ENCODE measurements at regions not wholly inside any gene's neighbourhood (a gene's known extent, or its start where the extent isn't known, plus 50 kb on each side); places are given as distances from the start of the nearest gene placed in this dataset.

- Histone ChIP-seq H3K79me2 (ENCODE audit: insufficient read depth, low read depth, low read length) (no peaks in the 10 kb centered on the region), H3K4me2 (ENCODE audit: low read length) (no peak overlapping the region), H3K27ac (ENCODE audit: low read depth, low read length, poor library complexity, severe bottlenecking) (no peak overlapping the region), H3K9me2 (ENCODE audit: insufficient read depth, low read length) (no peaks in the 10 kb centered on the region), H3K36me3 (ENCODE audit: insufficient read depth, low read length) (no peaks in the 10 kb centered on the region), H2AFZ (ENCODE audit: low read length) (no peak overlapping the region), H3K4me3 (ENCODE audit: low read depth, low read length, poor library complexity, severe bottlenecking) (no peak overlapping the region), H3K4me1 (ENCODE audit: insufficient read depth, low read length, poor library complexity, severe bottlenecking) (no peaks in the 10 kb centered on the region), H3K9me3 (ENCODE audit: low read length) (no peaks in the 10 kb centered on the region), H4K20me1 (ENCODE audit: insufficient read depth, low read length) (no peaks in the 10 kb centered on the region)
- ChIA-PET CTCF (ENCODE audit: unreplicated experiment) (no interaction called here), POLR2A (interaction anchor here (0.5 to 1.2 kb wide), 3 partner anchors 43 to 60 kb away, joined by 3 to 4 read pairs (median 4); no protein-coding TSS in a partner anchor)
- intact Hi-C loops (cut with micrococcal nuclease; ENCODE audit: unreplicated experiment), result no loop called here
- TF ChIP-seq CTCF (conservative IDR thresholded peaks at IDR 0.05; ENCODE audit: low read length) (no peak), EZH2phosphoT487 (IDR thresholded peaks at IDR 0.05; ENCODE audit: borderline replicate concordance, low read depth, low read length) (no peak)
- no peak for DNase-seq (ENCODE audit: low spot score)
- no TSS peak for BruUV-seq (replicated peaks)
Observed at GRCh38 chr12:93140801-93141200, 211.7 kb upstream of the EEA1 start.

GRCh38 chr12:93142881-93143280 lies 213.8 kb upstream of the EEA1 start:
- ChIA-PET POLR2A (interaction anchor here (0.6 to 1.5 kb wide), 2 partner anchors 36 to 117 kb away, joined by 4 to 7 read pairs; no protein-coding TSS in a partner anchor), CTCF (ENCODE audit: unreplicated experiment) (no interaction called here)
- Histone ChIP-seq H3K36me3 (ENCODE audit: insufficient read depth, low read length) (no peaks in the 10 kb centered on the region), H3K4me3 (ENCODE audit: low read depth, low read length, poor library complexity, severe bottlenecking) (no peak overlapping the region), H2AFZ (ENCODE audit: low read length) (no peak overlapping the region), H3K9me2 (ENCODE audit: insufficient read depth, low read length) (no peaks in the 10 kb centered on the region), H3K27ac (ENCODE audit: low read depth, low read length, poor library complexity, severe bottlenecking) (no peak overlapping the region), H3K9me3 (ENCODE audit: low read length) (no peaks in the 10 kb centered on the region), H3K79me2 (ENCODE audit: insufficient read depth, low read depth, low read length) (no peaks in the 10 kb centered on the region), H3K4me2 (ENCODE audit: low read length) (no peak overlapping the region), H3K4me1 (ENCODE audit: insufficient read depth, low read length, poor library complexity, severe bottlenecking) (no peaks in the 10 kb centered on the region), H4K20me1 (ENCODE audit: insufficient read depth, low read length) (no peaks in the 10 kb centered on the region)
- no peak for DNase-seq (ENCODE audit: low spot score)
- intact Hi-C loops (cut with micrococcal nuclease; ENCODE audit: unreplicated experiment), result no loop called here
- TF ChIP-seq CTCF (conservative IDR thresholded peaks at IDR 0.05; ENCODE audit: low read length) (no peak), EZH2phosphoT487 (IDR thresholded peaks at IDR 0.05; ENCODE audit: borderline replicate concordance, low read depth, low read length) (no peak)
- no TSS peak for BruUV-seq (replicated peaks)

- H3K4me2 ChIP-seq (ENCODE audit: low read length), result no peak overlapping the region
- H3K9me3 ChIP-seq (ENCODE audit: low read length), result no peaks in the 10 kb centered on the region
- ChIA-PET POLR2A (interaction anchor here (0.5 to 1.6 kb wide), 5 partner anchors 10 to 292 kb away, joined by 3 to 7 read pairs (median 3); no protein-coding TSS in a partner anchor), CTCF (ENCODE audit: unreplicated experiment) (interaction anchor here (0.9 kb wide), 1 partner anchor 11 kb away, joined by 3 read pairs; no protein-coding TSS in a partner anchor)
- no peak overlapping the region for H2AFZ ChIP-seq (ENCODE audit: low read length)
- no peaks in the 10 kb centered on the region for H3K36me3 ChIP-seq (ENCODE audit: insufficient read depth, low read length)
- intact Hi-C loops (cut with micrococcal nuclease; ENCODE audit: unreplicated experiment), result no loop called here
- DNase-seq (ENCODE audit: low spot score), result no peak
- no peaks in the 10 kb centered on the region for H3K79me2 ChIP-seq (ENCODE audit: insufficient read depth, low read depth, low read length)
- no peaks in the 10 kb centered on the region for H4K20me1 ChIP-seq (ENCODE audit: insufficient read depth, low read length)
- TF ChIP-seq CTCF (conservative IDR thresholded peaks at IDR 0.05; ENCODE audit: low read length) (no peak), EZH2phosphoT487 (IDR thresholded peaks at IDR 0.05; ENCODE audit: borderline replicate concordance, low read depth, low read length) (no peak)
- BruUV-seq (replicated peaks), result no TSS peak
- H3K9me2 ChIP-seq (ENCODE audit: insufficient read depth, low read length), result no peaks in the 10 kb centered on the region
- no peak overlapping the region for H3K4me3 ChIP-seq (ENCODE audit: low read depth, low read length, poor library complexity, severe bottlenecking)
- H3K27ac ChIP-seq (ENCODE audit: low read depth, low read length, poor library complexity, severe bottlenecking), result no peak overlapping the region
- H3K4me1 ChIP-seq (ENCODE audit: insufficient read depth, low read length, poor library complexity, severe bottlenecking), result no peaks in the 10 kb centered on the region
Observed at GRCh38 chr12:93144109-93144508, 215.0 kb upstream of the EEA1 start.

Data from OCI-LY7 (cell line).